SK-N-MC (cell line): ENCODE measurements at regions not wholly inside any gene's neighbourhood (a gene's known extent, or its start where the extent isn't known, plus 50 kb on each side); places are given as distances from the start of the nearest gene placed in this dataset.

ENCODE experiments used
- DNase-seq: peaks from one replicate; pipeline ENCODE4 v3.0.0-alpha.2; 2011; ENCODE audit warnings: low read depth, low spot score
- H3K27ac ChIP-seq: fragments of 200-600 bp; sonication (generic); 2 replicates; pipeline ENCODE4 v1.5.1; 2016; ENCODE audit warnings: mixed run types
- H3K36me3 ChIP-seq: fragments of 200-600 bp; sonication (generic); 2 replicates; pipeline ENCODE4 v1.6.1; 2017; ENCODE audit warnings: antibody characterized with exemption, low read length, mixed read lengths; ENCODE audit not compliant: insufficient read depth
- H3K4me3 ChIP-seq: fragments of 200-600 bp; sonication (generic); 2 replicates; pipeline ENCODE4 v1.5.1; 2016
- H3K9ac ChIP-seq: fragments of 200-600 bp; sonication (generic); 2 replicates; pipeline ENCODE4 v1.8.0; 2017; ENCODE audit warnings: mixed run types, mixed read lengths; ENCODE audit not compliant: insufficient read length
- H3K9me3 ChIP-seq: fragments of 200-600 bp; sonication (generic); 2 replicates; pipeline ENCODE4 v1.6.1; 2017; ENCODE audit warnings: low read depth, mild to moderate bottlenecking, antibody characterized with exemption, low read length, moderate library complexity, mixed read lengths
- EZH2 ChIP-seq: fragments of 200-600 bp; sonication (generic); IDR thresholded peaks from one replicate; pipeline ENCODE4 v1.6.1; 2017; ENCODE audit warnings: antibody characterized with exemption
- FOXP2 ChIP-seq: optimal IDR thresholded peaks from 2 replicates; pipeline ENCODE3; 2011; ENCODE audit warnings: mild to moderate bottlenecking, moderate library complexity; ENCODE audit not compliant: insufficient read depth; ENCODE audit errors: extremely low read length, control extremely low read depth
- POLR2AphosphoS5 ChIP-seq: IDR thresholded peaks from 2 replicates; pipeline ENCODE4 v1.6.1; 2012; ENCODE audit warnings: mild to moderate bottlenecking, low read depth, low read length, borderline replicate concordance

- TF ChIP-seq POLR2AphosphoS5 (no peak), EZH2 (no peak), FOXP2 (no peak)
- Histone ChIP-seq H3K4me3 (no peak overlapping the region), H3K27ac (no peak overlapping the region), H3K9ac (no peak overlapping the region), H3K36me3 (no peaks in the 10 kb centered on the region), H3K9me3 (no peaks in the 10 kb centered on the region)
- no peak for DNase-seq
Measured at GRCh38 chr3:187973977-187974870, 179.7 kb upstream of the LPP start.

- no peak overlapping the region for H3K27ac ChIP-seq
- H3K9ac ChIP-seq = no peak overlapping the region
- TF ChIP-seq FOXP2 (no peak), EZH2 (no peak), POLR2AphosphoS5 (no peak)
- H3K4me3 ChIP-seq = no peak overlapping the region
- H3K9me3 ChIP-seq = no peaks in the 10 kb centered on the region
- DNase-seq = no peak
- H3K36me3 ChIP-seq = no peaks in the 10 kb centered on the region
Measured at GRCh38 chr3:187974871-187975271, 179.1 kb upstream of the LPP start.

GRCh38 chr3:187975561-187976364 is 178.2 kb upstream of the LPP start:
- no peak for DNase-seq
- Histone ChIP-seq H3K4me3 (no peak overlapping the region), H3K27ac (no peak overlapping the region), H3K9me3 (no peaks in the 10 kb centered on the region), H3K9ac (no peak overlapping the region), H3K36me3 (no peaks in the 10 kb centered on the region)
- TF ChIP-seq FOXP2 (no peak), EZH2 (no peak), POLR2AphosphoS5 (no peak)

GRCh38 chr3:187976365-187976900 is 177.5 kb upstream of the LPP start:
- no peak for DNase-seq
- H3K9me3 ChIP-seq = no peaks in the 10 kb centered on the region
- TF ChIP-seq FOXP2 (no peak), EZH2 (no peak), POLR2AphosphoS5 (no peak)
- H3K4me3 ChIP-seq = no peak overlapping the region
- no peaks in the 10 kb centered on the region for H3K36me3 ChIP-seq
- H3K27ac ChIP-seq = no peak overlapping the region
- H3K9ac ChIP-seq = no peak overlapping the region

- H3K4me3 ChIP-seq = no peak overlapping the region
- no peaks in the 10 kb centered on the region for H3K36me3 ChIP-seq
- TF ChIP-seq EZH2 (no peak), POLR2AphosphoS5 (no peak), FOXP2 (no peak)
- no peaks in the 10 kb centered on the region for H3K9me3 ChIP-seq
- no peak overlapping the region for H3K27ac ChIP-seq
- H3K9ac ChIP-seq = no peak overlapping the region
- DNase-seq = no peak
Measured at GRCh38 chr3:187977659-187978058, 176.3 kb upstream of the LPP start.

- Histone ChIP-seq H3K9ac (no peak overlapping the region), H3K9me3 (no peaks in the 10 kb centered on the region), H3K36me3 (no peaks in the 10 kb centered on the region), H3K27ac (no peak overlapping the region), H3K4me3 (no peak overlapping the region)
- DNase-seq = no peak
- TF ChIP-seq FOXP2 = no peak
- TF ChIP-seq POLR2AphosphoS5 = no peak
- no peak for TF ChIP-seq EZH2
Measured at GRCh38 chr3:187978433-187979011, 175.4 kb upstream of the LPP start.

GRCh38 chr3:187979564-187979963 is 174.4 kb upstream of the LPP start:
- TF ChIP-seq FOXP2 = no peak
- no peak for TF ChIP-seq EZH2
- Histone ChIP-seq H3K27ac (no peak overlapping the region), H3K9ac (no peak overlapping the region), H3K9me3 (no peaks in the 10 kb centered on the region), H3K4me3 (no peak overlapping the region), H3K36me3 (no peaks in the 10 kb centered on the region)
- DNase-seq = no peak

GRCh38 chr3:187980861-187981260 is 173.1 kb upstream of the LPP start:
- H3K27ac ChIP-seq = no peak overlapping the region
- no peak for DNase-seq
- no peak overlapping the region for H3K9ac ChIP-seq
- TF ChIP-seq EZH2 (no peak), POLR2AphosphoS5 (no peak), FOXP2 (no peak)
- no peaks in the 10 kb centered on the region for H3K9me3 ChIP-seq
- no peak overlapping the region for H3K4me3 ChIP-seq
- no peaks in the 10 kb centered on the region for H3K36me3 ChIP-seq
